WTC11 (cell line): ENCODE measurements at regions not wholly inside any gene's neighbourhood (a gene's known extent, or its start where the extent isn't known, plus 50 kb on each side); places are given as distances from the start of the nearest gene placed in this dataset.

Experiments used
- ATAC-seq: fragments of 200-7000 bp; cut with Tn5 transposase; 2 replicates; pipeline ENCODE4 v1.10.0; 2021; ENCODE audit warnings: mild to moderate bottlenecking, moderate library complexity
- CTCF ChIA-PET: fragments of 300-600 bp; sonication (Branson Sonifier 250); formaldehyde crosslinking; loops from one replicate; lab custom pipeline; 2021; ENCODE audit warnings: antibody characterized with exemption; lab: Charles Lee
- POLR2A ChIA-PET: fragments of 350-600 bp; sonication (Branson Sonifier 250); formaldehyde crosslinking; loops from one replicate; lab custom pipeline; 2021; ENCODE audit warnings: antibody characterized with exemption; lab: Charles Lee
- DNase-seq: peaks from one replicate; pipeline ENCODE4 v3.0.0; 2021; ENCODE audit warnings: low spot score
- H3K27ac Mint-ChIP-seq: 2 replicates; pipeline ENCODE4 v1.8.0; 2021; ENCODE audit warnings: mixed read lengths
- H3K27me3 Mint-ChIP-seq: 2 replicates; pipeline ENCODE4 v1.8.0; 2021; ENCODE audit warnings: low read depth, mild to moderate bottlenecking, moderate library complexity, mixed read lengths
- H3K36me3 Mint-ChIP-seq: 2 replicates; pipeline ENCODE4 v1.8.0; 2021; ENCODE audit warnings: mixed read lengths
- H3K4me1 Mint-ChIP-seq: 2 replicates; pipeline ENCODE4 v1.8.0; 2022; ENCODE audit warnings: mixed read lengths
- H3K4me3 Mint-ChIP-seq: 2 replicates; pipeline ENCODE4 v1.8.0; 2021; ENCODE audit warnings: mild to moderate bottlenecking, moderate library complexity, mixed read lengths
- H3K9me3 Mint-ChIP-seq: 2 replicates; pipeline ENCODE4 v1.8.0; 2021; ENCODE audit warnings: mixed read lengths
- ARID4B ChIP-seq: sonication (generic); formaldehyde crosslinking; IDR thresholded peaks from 2 replicates; pipeline ENCODE4 v1.8.0; 2023; ENCODE audit warnings: missing genetic modification reagents, mild to moderate bottlenecking, borderline replicate concordance
- ATF3 ChIP-seq: sonication (generic); formaldehyde crosslinking; conservative IDR thresholded peaks from 2 replicates; pipeline ENCODE4 v1.8.1; 2022; ENCODE audit warnings: mild to moderate bottlenecking, missing genetic modification reagents
- FOXK1 ChIP-seq: sonication (generic); formaldehyde crosslinking; IDR thresholded peaks from 2 replicates; pipeline ENCODE4 v1.8.0; 2022; ENCODE audit warnings: mild to moderate bottlenecking, moderate library complexity, missing genetic modification reagents
- GTF2I ChIP-seq: fragments of 250-450 bp; sonication (Bioruptor Pico); conservative IDR thresholded peaks from 2 replicates; pipeline ENCODE4 v1.4.0; 2021; ENCODE audit warnings: mild to moderate bottlenecking
- KAT7 ChIP-seq: sonication (generic); formaldehyde crosslinking; IDR thresholded peaks from 2 replicates; pipeline ENCODE4 v1.8.1; 2023; ENCODE audit warnings: missing genetic modification reagents, mild to moderate bottlenecking, borderline replicate concordance
- NFATC4 ChIP-seq: fragments of 250-450 bp; sonication (Bioruptor Pico); IDR thresholded peaks from 2 replicates; pipeline ENCODE4 v1.9.0; 2021; ENCODE audit warnings: mild to moderate bottlenecking
- SMAD3 ChIP-seq: sonication (generic); formaldehyde crosslinking; IDR thresholded peaks from 2 replicates; pipeline ENCODE4 v1.8.0; 2022; ENCODE audit warnings: missing genetic modification reagents, mild to moderate bottlenecking, borderline replicate concordance
- USF1 ChIP-seq: sonication (generic); formaldehyde crosslinking; IDR thresholded peaks from 2 replicates; pipeline ENCODE4 v1.8.0; 2022; ENCODE audit warnings: mild to moderate bottlenecking, missing genetic modification reagents
- USF2 ChIP-seq: sonication (generic); formaldehyde crosslinking; IDR thresholded peaks from 2 replicates; pipeline ENCODE4 v1.8.1; 2023; ENCODE audit warnings: mild to moderate bottlenecking, missing genetic modification reagents, moderate library complexity
- ZNF219 ChIP-seq: sonication (generic); formaldehyde crosslinking; IDR thresholded peaks from 2 replicates; pipeline ENCODE4 v1.8.0; 2023; ENCODE audit warnings: missing genetic modification reagents, mild to moderate bottlenecking, borderline replicate concordance
- ZNF532 ChIP-seq: fragments of 250-450 bp; sonication (Bioruptor Pico); IDR thresholded peaks from 2 replicates; pipeline ENCODE4 v1.9.0; 2021; ENCODE audit warnings: mild to moderate bottlenecking, borderline replicate concordance
- ZSCAN18 ChIP-seq: fragments of 250-450 bp; sonication (Bioruptor Pico); IDR thresholded peaks from 2 replicates; pipeline ENCODE4 v2.1.2; 2022; ENCODE audit warnings: mild to moderate bottlenecking, moderate library complexity

- TF ChIP-seq ARID4B (CRISPR knock-in tag), result peak; percentile 69
- TF ChIP-seq ZNF219 (CRISPR knock-in tag), result 0 out of 2 replicates have a peak, but pooled peaks have one; percentile 74
Observed at GRCh38 chr3:15860014-15860934, 62.5 kb upstream of the ANKRD28 start (continued).

- Mint-ChIP-seq H3K27me3 (no peaks in the 10 kb centered on the region; the same call in 1 of the 2 replicates), H3K36me3 (peaks cover 7% of the 10 kb centered on the region), H3K4me1 (peaks cover 32% of the 10 kb centered on the region), H3K9me3 (peaks cover 7% of the 10 kb centered on the region; the same call in 1 of the 2 replicates), H3K4me3 (peak overlapping the region; percentile 80), H3K27ac (no peak overlapping the region)
- ChIA-PET POLR2A (interaction anchor here (0.5 to 1.5 kb wide), 2 partner anchors 33 to 221 kb away, joined by 5 to 6 read pairs; no protein-coding TSS in a partner anchor), CTCF (interaction anchor here (0.7 to 1.6 kb wide), 2 partner anchors 113 to 1476 kb away, joined by 3 read pairs; no protein-coding TSS in a partner anchor)
- DNase-seq (no peak), ATAC-seq (no peak)
- no peak for TF ChIP-seq KAT7
- no peak for TF ChIP-seq NFATC4
- TF ChIP-seq ARID4B (CRISPR knock-in tag), result no peak
- TF ChIP-seq SMAD3, result no peak
- TF ChIP-seq USF2 (CRISPR knock-in tag), result no peak
- no peak for TF ChIP-seq ATF3
- no peak for TF ChIP-seq FOXK1 (CRISPR knock-in tag)
- TF ChIP-seq USF1 (CRISPR knock-in tag), result no peak
Observed at GRCh38 chr3:15861163-15861562, 63.4 kb upstream of the ANKRD28 start.

GRCh38 chr3:15872807-15873206 lies 75.0 kb upstream of the ANKRD28 start:
- Mint-ChIP-seq H3K36me3 (peaks cover 8% of the 10 kb centered on the region), H3K27ac (no peak overlapping the region), H3K4me1 (no peaks in the 10 kb centered on the region), H3K9me3 (peaks cover 37% of the 10 kb centered on the region), H3K27me3 (no peaks in the 10 kb centered on the region; the same call in 1 of the 2 replicates), H3K4me3 (no peak overlapping the region)
- DNase-seq, result no peak
- CTCF ChIA-PET, result no interaction called here
- POLR2A ChIA-PET, result no interaction called here
- no peak for ATAC-seq
- no peak for TF ChIP-seq GTF2I
- no peak for TF ChIP-seq ZSCAN18 (CRISPR knock-in tag)
- no peak for TF ChIP-seq ZNF532 (CRISPR knock-in tag)
